NCI-H1092 treated with DMSO at 0.1 percent for 48 hours (cell line): ENCODE measurements at regions not wholly inside any gene's neighbourhood (a gene's known extent, or its start where the extent isn't known, plus 50 kb on each side); places are given as distances from the start of the nearest gene placed in this dataset.

Source experiments
- DNase-seq: peaks from one replicate; lab custom pipeline; 2025; lab: John Stamatoyannopoulos, UW

GRCh38 chr6:14783594-14783993 is 462.3 kb upstream of the JARID2 start:
- no peak for DNase-seq

- peak; percentile 5 for DNase-seq
Observed at GRCh38 chr6:14784596-14785492, 461.0 kb upstream of the JARID2 start.

- DNase-seq, result no peak
Observed at GRCh38 chr6:14785493-14785790, 460.4 kb upstream of the JARID2 start.

GRCh38 chr6:14786008-14786407 is 459.9 kb upstream of the JARID2 start:
- no peak for DNase-seq

GRCh38 chr6:14786455-14786854 is 459.4 kb upstream of the JARID2 start:
- DNase-seq, result no peak

- no peak for DNase-seq
Observed at GRCh38 chr6:14787250-14787649, 458.6 kb upstream of the JARID2 start.

GRCh38 chr6:14787677-14788076 is 458.2 kb upstream of the JARID2 start:
- DNase-seq, result no peak

- no peak for DNase-seq
Observed at GRCh38 chr6:14789996-14790395, 455.9 kb upstream of the JARID2 start.

- DNase-seq, result no peak
Observed at GRCh38 chr6:14790976-14791375, 454.9 kb upstream of the JARID2 start.

GRCh38 chr6:14791526-14791925 is 454.3 kb upstream of the JARID2 start:
- no peak for DNase-seq

GRCh38 chr6:14792118-14792955 is 453.5 kb upstream of the JARID2 start:
- DNase-seq, result no peak

GRCh38 chr6:14795451-14795850 is 450.4 kb upstream of the JARID2 start:
- DNase-seq, result no peak

- DNase-seq, result no peak
Observed at GRCh38 chr6:14796974-14797762, 448.7 kb upstream of the JARID2 start.

- DNase-seq, result no peak
Observed at GRCh38 chr6:14797875-14798593, 447.8 kb upstream of the JARID2 start.

- no peak for DNase-seq
Observed at GRCh38 chr6:14798594-14798982, 447.3 kb upstream of the JARID2 start.

- no peak for DNase-seq
Observed at GRCh38 chr6:14798996-14799588, 446.8 kb upstream of the JARID2 start.

- DNase-seq, result no peak
Observed at GRCh38 chr6:14799928-14800327, 445.9 kb upstream of the JARID2 start.

- no peak for DNase-seq
Observed at GRCh38 chr6:14802514-14803160, 443.2 kb upstream of the JARID2 start.

- no peak for DNase-seq
Observed at GRCh38 chr6:14804001-14804784, 441.7 kb upstream of the JARID2 start.

- DNase-seq, result peak; percentile 2
Observed at GRCh38 chr6:14804785-14805210, 441.1 kb upstream of the JARID2 start.
